HCT116 (cell line): ENCODE measurements at regions not wholly inside any gene's neighbourhood (a gene's known extent, or its start where the extent isn't known, plus 50 kb on each side); places are given as distances from the start of the nearest gene placed in this dataset.

Experiments used
- ATAC-seq: fragments of 200-7000 bp; cut with Tn5 transposase; 2 replicates; pipeline ENCODE4 v1.9.1; 2020; ENCODE audit warnings: mild to moderate bottlenecking, moderate library complexity
- BruUV-seq: library from RNA; stranded (reverse); fragments of 400-500 nt; replicated peaks from 2 replicates; lab custom pipeline; 2021; lab: Mats Ljungman, UMichigan
- CTCF ChIA-PET: fragments of 300-600 bp; sonication (Branson Sonifier 250); formaldehyde crosslinking; loops from one replicate; lab custom pipeline; 2021; ENCODE audit warnings: antibody characterized with exemption; lab: Charles Lee
- POLR2A ChIA-PET: fragments of 300-600, 350-600 bp; sonication (Branson Sonifier 250); formaldehyde crosslinking; loops from one replicate; lab custom pipeline; 2021; ENCODE audit warnings: antibody characterized with exemption; lab: Charles Lee
- RAD21 ChIA-PET, 2 experiments: fragments of 300-600 bp; sonication (Branson Sonifier 250); formaldehyde crosslinking; loops; one replicate each; lab custom pipeline; 2023; ENCODE audit warnings: low total read pairs in 2 of 2; ENCODE audit not compliant: uncharacterized antibody in 2 of 2, unreplicated experiment in 2 of 2, low non-redundant PET in 1 of 2; lab: Charles Lee
- DNase-seq: peaks from one replicate; pipeline ENCODE4 v3.0.0-alpha.2; 2010; ENCODE audit warnings: low read depth, low spot score
- H2AFZ ChIP-seq: fragments of 200-600 bp; shearing (Covaris generic), sonication (generic); 2 replicates; pipeline ENCODE4 v1.6.1; 2017; ENCODE audit warnings: low read depth, mixed run types, mixed read lengths, antibody characterized with exemption, low read length; ENCODE audit not compliant: poor library complexity, severe bottlenecking
- H3K27ac ChIP-seq: 2 replicates; pipeline ENCODE4 v1.5.1; 2012; ENCODE audit warnings: low read depth, low read length
- H3K27me3 ChIP-seq: fragments of 200-600 bp; sonication (generic); 2 replicates; pipeline ENCODE4 v1.6.1; 2016; ENCODE audit warnings: mixed run types, low read length, mixed read lengths; ENCODE audit not compliant: insufficient read depth
- H3K36me3 ChIP-seq, 2 experiments: fragments of 200-500 bp in 1 of 2; fragments of 200-600 bp in 1 of 2; sonication (Bioruptor generic) in 1 of 2; sonication (generic) in 1 of 2; 2 replicates each; pipeline versions ENCODE4 v1.5.1 to v1.6.1; 2014 to 2016; ENCODE audit warnings: low read length in 2 of 2, inconsistent platforms in 1 of 2, mixed read lengths in 1 of 2, mixed run types in 1 of 2; ENCODE audit not compliant: insufficient read depth in 2 of 2, control insufficient read depth in 1 of 2
- H3K4me1 ChIP-seq, 2 experiments: fragments of 200-600 bp in 1 of 2; sonication (generic) in 1 of 2; 2 replicates each; pipeline versions ENCODE4 v1.5.1 to v1.6.1; 2012 to 2017; ENCODE audit warnings: low read length in 2 of 2, inconsistent platforms in 1 of 2, mild to moderate bottlenecking in 1 of 2, mixed read lengths in 1 of 2, mixed run types in 1 of 2, moderate library complexity in 1 of 2; ENCODE audit not compliant: insufficient read depth in 2 of 2, control insufficient read depth in 1 of 2
- H3K4me2 ChIP-seq: fragments of 200-600 bp; sonication (generic); 2 replicates; pipeline ENCODE4 v1.6.1; 2017; ENCODE audit warnings: mixed run types, low read length, mixed read lengths
- H3K4me3 ChIP-seq, 2 experiments: fragments of 200-600 bp in 1 of 2; sonication (generic) in 1 of 2; replicated peaks in 1 of 2; 2 replicates each; pipeline ENCODE4 v1.5.1; 2011 to 2016; ENCODE audit warnings: low read length in 2 of 2, control low read depth in 1 of 2, low read depth in 1 of 2, mild to moderate bottlenecking in 1 of 2, mixed read lengths in 1 of 2, mixed run types in 1 of 2
- H3K79me2 ChIP-seq: fragments of 200-600 bp; sonication (generic); 2 replicates; pipeline ENCODE4 v1.6.1; 2017; ENCODE audit warnings: mild to moderate bottlenecking, mixed run types, low read length, moderate library complexity, mixed read lengths; ENCODE audit not compliant: insufficient read depth
- H3K9ac ChIP-seq: fragments of 200-600 bp; sonication (generic); 2 replicates; pipeline ENCODE4 v1.6.1; 2016; ENCODE audit warnings: low read length, mixed read lengths
- H3K9me2 ChIP-seq: fragments of 200-600 bp; sonication (generic), shearing (Covaris generic); 2 replicates; pipeline ENCODE4 v1.6.1; 2017; ENCODE audit warnings: mixed run types, mild to moderate bottlenecking, moderate library complexity; ENCODE audit not compliant: insufficient read depth
- H3K9me3 ChIP-seq, 2 experiments: fragments of 200-500 bp in 1 of 2; fragments of 200-600 bp in 1 of 2; sonication (Bioruptor generic) in 1 of 2; sonication (generic) in 1 of 2; 2 replicates each; pipeline ENCODE4 v1.6.1; 2014 to 2017; ENCODE audit warnings: low read length in 2 of 2, mixed read lengths in 2 of 2, inconsistent platforms in 1 of 2, low read depth in 1 of 2, mild to moderate bottlenecking in 1 of 2, mixed run types in 1 of 2, moderate library complexity in 1 of 2; ENCODE audit not compliant: control insufficient read depth in 1 of 2, insufficient read depth in 1 of 2
- H4K20me1 ChIP-seq: fragments of 200-600 bp; sonication (generic), shearing (Covaris generic); 2 replicates; pipeline ENCODE4 v1.6.1; 2017; ENCODE audit warnings: mixed run types, mild to moderate bottlenecking, moderate library complexity; ENCODE audit not compliant: insufficient read depth
- CBX3 ChIP-seq: IDR thresholded peaks from 2 replicates; pipeline ENCODE4 v1.6.1; 2012; ENCODE audit warnings: low read depth
- CEBPB ChIP-seq: IDR thresholded peaks from 2 replicates; pipeline ENCODE4 v1.6.1; 2012; ENCODE audit warnings: low read depth
- CTCF ChIP-seq, 3 experiments: fragments of 200-600 bp in 1 of 3; sonication (generic) in 1 of 3; IDR thresholded peaks in 2 of 3; conservative IDR thresholded peaks in 1 of 3; 2 replicates each; pipeline ENCODE4 v1.5.1; 2012 to 2017; ENCODE audit warnings: low read depth in 2 of 3, low read length in 2 of 3, antibody characterized with exemption in 1 of 3, borderline replicate concordance in 1 of 3, control low read depth in 1 of 3, mild to moderate bottlenecking in 1 of 3, mixed read lengths in 1 of 3, mixed run types in 1 of 3, moderate library complexity in 1 of 3; ENCODE audit not compliant: insufficient read depth in 1 of 3
- EGR1 ChIP-seq: IDR thresholded peaks from 2 replicates; pipeline ENCODE4 v1.6.1; 2012; ENCODE audit warnings: low read depth
- ELF1 ChIP-seq: IDR thresholded peaks from 2 replicates; pipeline ENCODE4 v1.6.1; 2012; ENCODE audit warnings: low read depth, borderline replicate concordance
- EZH2phosphoT487 ChIP-seq: fragments of 200-600 bp; IDR thresholded peaks from 2 replicates; pipeline ENCODE4 v1.6.1; 2018; ENCODE audit warnings: antibody characterized with exemption, borderline replicate concordance
- JUND ChIP-seq: IDR thresholded peaks from 2 replicates; pipeline ENCODE4 v1.6.1; 2012
- POLR2AphosphoS5 ChIP-seq: IDR thresholded peaks from 2 replicates; pipeline ENCODE4 v1.6.1; 2011; ENCODE audit warnings: mild to moderate bottlenecking, low read depth, low read length, moderate library complexity
- RAD21 ChIP-seq: IDR thresholded peaks from 2 replicates; pipeline ENCODE4 v1.6.1; 2012; ENCODE audit warnings: low read depth, mild to moderate bottlenecking
- REST ChIP-seq: IDR thresholded peaks from 2 replicates; pipeline ENCODE4 v1.6.1; 2012; ENCODE audit warnings: low read depth
- SIN3A ChIP-seq: IDR thresholded peaks from 2 replicates; pipeline ENCODE4 v1.6.1; 2012; ENCODE audit warnings: low read depth
- SRF ChIP-seq: IDR thresholded peaks from 2 replicates; pipeline ENCODE4 v1.6.1; 2012; ENCODE audit warnings: low read depth
- ZBTB33 ChIP-seq: IDR thresholded peaks from 2 replicates; pipeline ENCODE4 v1.6.1; 2011; ENCODE audit warnings: mild to moderate bottlenecking, low read length, moderate library complexity; ENCODE audit not compliant: insufficient replicate concordance; ENCODE audit errors: extremely low read depth
- ZFX ChIP-seq: fragments of 450-650 bp; IDR thresholded peaks from 2 replicates; pipeline ENCODE4 v1.6.1; 2017
- ZNF274 ChIP-seq: fragments of 200-500 bp; sonication (Bioruptor generic); IDR thresholded peaks from 2 replicates; pipeline ENCODE4 v1.6.1; 2014; ENCODE audit warnings: mild to moderate bottlenecking, low read depth, low read length, inconsistent platforms
- intact Hi-C: fragments of 100-400 bp; cut with micrococcal nuclease; formaldehyde crosslinking; loops from 2 replicates; pipeline ENCODE4 v1.10.0; 2022

GRCh38 chr4:127311924-127312323 lies 320.8 kb upstream of the INTU start:
- DNase-seq (no peak), ATAC-seq (no peak)
- ChIA-PET POLR2A (no interaction called here), RAD21 (no interaction called here), CTCF (no interaction called here)
- BruUV-seq, result no TSS peak
- intact Hi-C loops, result no loop called here
- Histone ChIP-seq H3K27me3 (no peaks in the 10 kb centered on the region), H3K9me2 (no peaks in the 10 kb centered on the region), H3K4me1 (peaks cover 0 to 9% of the 10 kb centered on the region in 2 experiments; a peak in 2 of 4 replicates), H3K79me2 (no peaks in the 10 kb centered on the region), H3K27ac (no peak overlapping the region), H4K20me1 (no peaks in the 10 kb centered on the region), H3K9me3 (peaks cover 0 to 4% of the 10 kb centered on the region in 2 experiments; a peak in 1 of 4 replicates), H3K4me3 (no peak overlapping the region), H3K4me2 (no peak overlapping the region), H2AFZ (no peak overlapping the region), H3K9ac (no peak overlapping the region), H3K36me3 (no peaks in the 10 kb centered on the region)
- TF ChIP-seq CBX3, result no peak
- no peak for TF ChIP-seq POLR2AphosphoS5
- TF ChIP-seq REST, result no peak
- TF ChIP-seq ZNF274, result no peak
- no peak for TF ChIP-seq RAD21
- no peak for TF ChIP-seq SRF
- TF ChIP-seq SIN3A, result no peak
- no peak for TF ChIP-seq ZBTB33
- TF ChIP-seq CTCF (IDR thresholded peaks at IDR 0.05 in 2 of 3, conservative IDR thresholded peaks at IDR 0.05 in 1 of 3; ENCODE audit: borderline replicate concordance in 1 of 3, insufficient read depth in 1 of 3, low read depth in 2 of 3, low read length in 2 of 3), result no peak
- TF ChIP-seq EZH2phosphoT487, result no peak
- no peak for TF ChIP-seq ELF1
- no peak for TF ChIP-seq ZFX
- TF ChIP-seq JUND, result no peak
- TF ChIP-seq EGR1, result no peak
- TF ChIP-seq CEBPB, result no peak
